Breast epithelium (tissue), 4 donors: ENCODE measurements at regions not wholly inside any gene's neighbourhood (a gene's known extent, or its start where the extent isn't known, plus 50 kb on each side); places are given as distances from the start of the nearest gene placed in this dataset.

Source experiments
- DNase-seq, 2 donors: peaks; one replicate each; pipeline ENCODE4 v3.0.0-alpha.2; 2019; ENCODE audit warnings: low spot score in 2 of 2
- H3K27ac ChIP-seq, 2 donors: fragments of 200-600 bp; sonication (generic) in 1 of 2; one replicate each; pipeline ENCODE4 v1.5.1; 2016 to 2019; ENCODE audit warnings: mild to moderate bottlenecking in 1 of 2
- H3K27me3 ChIP-seq, 2 donors: fragments of 200-600 bp; sonication (generic) in 1 of 2; one replicate each; pipeline versions ENCODE4 v1.5.1 to v1.6.0; 2017 to 2019; ENCODE audit warnings: control low read depth in 1 of 2, mild to moderate bottlenecking in 1 of 2
- H3K36me3 ChIP-seq: fragments of 200-600 bp; one replicate; pipeline ENCODE4 v1.5.1; 2019
- H3K4me1 ChIP-seq, 2 donors: fragments of 200-600 bp; sonication (generic); one replicate each; pipeline ENCODE4 v1.5.1; 2016 to 2019; ENCODE audit warnings: control low read depth in 1 of 2
- H3K4me3 ChIP-seq, 3 donors: fragments of 200-600 bp; sonication (generic); 1 replicate in 2 of 3; 2 replicates in 1 of 3; pipeline ENCODE4 v1.5.1; 2016 to 2019; ENCODE audit warnings: mild to moderate bottlenecking in 3 of 3, moderate library complexity in 2 of 3
- H3K9me3 ChIP-seq, 2 donors: fragments of 200-600 bp; sonication (generic) in 1 of 2; one replicate each; pipeline ENCODE4 v1.5.1; 2016 to 2019; ENCODE audit warnings: control low read depth in 1 of 2
- POLR2A ChIP-seq: fragments of 450-650 bp; IDR thresholded peaks from one replicate; pipeline ENCODE4 v1.6.1; 2016; ENCODE audit warnings: antibody characterized with exemption, mild to moderate bottlenecking, moderate library complexity
- POLR2AphosphoS5 ChIP-seq, 3 donors: sonication (generic); formaldehyde crosslinking; IDR thresholded peaks; one replicate each; pipeline ENCODE4 v1.6.1; 2017; ENCODE audit warnings: antibody characterized with exemption in 3 of 3
- intact Hi-C: fragments of 100-400 bp; cut with DNase I; formaldehyde crosslinking; loops from one replicate; pipeline ENCODE4 v1.15.1; 2023; ENCODE audit warnings: low total_unique reads
- TF ChIP-seq, protein P1 (sequence below), 3 donors: fragments of 450-650 bp; IDR thresholded peaks; one replicate each; pipeline ENCODE4 v1.5.1; 2016 to 2017; ENCODE audit warnings: antibody characterized with exemption in 3 of 3, mild to moderate bottlenecking in 3 of 3, moderate library complexity in 3 of 3

DNA sequence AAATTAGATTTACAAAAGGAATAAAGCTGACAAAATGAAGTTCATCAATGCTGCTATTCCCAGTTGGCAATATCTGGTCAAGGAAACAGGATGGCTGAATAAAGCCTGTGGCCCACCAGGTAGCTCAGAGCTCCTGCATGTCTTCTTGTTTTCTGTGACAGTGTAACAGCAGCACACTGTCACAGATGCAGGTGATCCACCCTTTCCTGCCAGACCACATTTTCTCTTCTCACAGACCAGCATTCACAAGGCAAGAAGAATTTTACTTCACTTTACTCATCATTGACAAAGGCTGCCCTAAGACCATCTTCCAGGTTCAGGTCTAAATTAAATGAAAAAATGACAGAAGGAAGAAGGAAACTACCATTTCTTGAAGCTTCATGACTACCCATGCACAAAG lies 166.2 kb upstream of the MEIS1 start:
- Histone ChIP-seq H3K27me3 (no peaks in the 10 kb centered on the region), H3K27ac (no peak overlapping the region), H3K9me3 (no peaks in the 10 kb centered on the region), H3K4me1 (no peaks in the 10 kb centered on the region), H3K4me3 (no peak overlapping the region), H3K36me3 (no peaks in the 10 kb centered on the region)
- intact Hi-C loops, result no loop called here
- no peak for DNase-seq
- TF ChIP-seq POLR2AphosphoS5 (IDR thresholded peaks at IDR 0.05) (no peak), POLR2A (no peak)
- TF ChIP-seq, protein P1, sequence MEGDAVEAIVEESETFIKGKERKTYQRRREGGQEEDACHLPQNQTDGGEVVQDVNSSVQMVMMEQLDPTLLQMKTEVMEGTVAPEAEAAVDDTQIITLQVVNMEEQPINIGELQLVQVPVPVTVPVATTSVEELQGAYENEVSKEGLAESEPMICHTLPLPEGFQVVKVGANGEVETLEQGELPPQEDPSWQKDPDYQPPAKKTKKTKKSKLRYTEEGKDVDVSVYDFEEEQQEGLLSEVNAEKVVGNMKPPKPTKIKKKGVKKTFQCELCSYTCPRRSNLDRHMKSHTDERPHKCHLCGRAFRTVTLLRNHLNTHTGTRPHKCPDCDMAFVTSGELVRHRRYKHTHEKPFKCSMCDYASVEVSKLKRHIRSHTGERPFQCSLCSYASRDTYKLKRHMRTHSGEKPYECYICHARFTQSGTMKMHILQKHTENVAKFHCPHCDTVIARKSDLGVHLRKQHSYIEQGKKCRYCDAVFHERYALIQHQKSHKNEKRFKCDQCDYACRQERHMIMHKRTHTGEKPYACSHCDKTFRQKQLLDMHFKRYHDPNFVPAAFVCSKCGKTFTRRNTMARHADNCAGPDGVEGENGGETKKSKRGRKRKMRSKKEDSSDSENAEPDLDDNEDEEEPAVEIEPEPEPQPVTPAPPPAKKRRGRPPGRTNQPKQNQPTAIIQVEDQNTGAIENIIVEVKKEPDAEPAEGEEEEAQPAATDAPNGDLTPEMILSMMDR (IDR thresholded peaks at IDR 0.05), result no peak

DNA sequence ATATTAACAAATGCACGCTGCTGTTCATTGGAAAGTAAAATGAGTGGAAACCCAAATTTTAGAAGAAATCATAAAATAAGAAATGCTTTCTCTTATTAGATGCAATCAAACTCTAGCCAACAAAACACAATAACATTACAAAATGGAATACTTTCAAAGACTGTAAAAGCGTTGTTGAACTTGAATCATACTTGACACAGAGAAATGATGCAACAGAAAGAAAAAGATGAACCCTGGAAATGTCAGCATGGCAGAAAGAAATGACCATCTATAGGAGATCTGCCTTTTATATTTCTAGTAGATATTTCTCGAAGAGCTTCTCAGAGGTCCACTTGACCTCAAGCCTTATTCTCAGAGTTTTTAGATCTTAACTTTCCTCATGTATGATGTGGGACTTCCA lies 170.6 kb upstream of the MEIS1 start:
- TF ChIP-seq, protein P1 (IDR thresholded peaks at IDR 0.05), result no peak
- no peak for TF ChIP-seq POLR2A
- TF ChIP-seq POLR2AphosphoS5 (IDR thresholded peaks at IDR 0.05), result no peak
- H3K36me3 ChIP-seq, result no peaks in the 10 kb centered on the region
- no peaks in the 10 kb centered on the region for H3K27me3 ChIP-seq
- no peak overlapping the region for H3K4me3 ChIP-seq
- peaks cover 0 to 3% of the 10 kb centered on the region in 2 donors for H3K9me3 ChIP-seq
- intact Hi-C loops, result no loop called here
- no peak overlapping the region for H3K27ac ChIP-seq
- DNase-seq, result no peak
- H3K4me1 ChIP-seq, result no peaks in the 10 kb centered on the region

- intact Hi-C loops, result no loop called here
- Histone ChIP-seq H3K4me3 (no peak overlapping the region), H3K27ac (no peak overlapping the region), H3K9me3 (peaks cover 0 to 4% of the 10 kb centered on the region in 2 donors), H3K4me1 (no peaks in the 10 kb centered on the region), H3K27me3 (no peaks in the 10 kb centered on the region), H3K36me3 (no peaks in the 10 kb centered on the region)
- DNase-seq, result no peak
- TF ChIP-seq POLR2AphosphoS5 (IDR thresholded peaks at IDR 0.05), result no peak
These were observed 179.1 kb upstream of the MEIS1 start for GRCh38 chr2:66255867-66256266.

GRCh38 chr2:66255136-66255535 lies 179.8 kb upstream of the MEIS1 start:
- intact Hi-C loops, result no loop called here
- peaks cover 0 to 4% of the 10 kb centered on the region in 2 donors for H3K9me3 ChIP-seq
- no peak for DNase-seq
- H3K4me1 ChIP-seq, result no peaks in the 10 kb centered on the region
- no peaks in the 10 kb centered on the region for H3K27me3 ChIP-seq
- H3K4me3 ChIP-seq, result no peak overlapping the region
- H3K27ac ChIP-seq, result no peak overlapping the region
- no peak for TF ChIP-seq POLR2A
- TF ChIP-seq, protein P1 (IDR thresholded peaks at IDR 0.05), result no peak
- no peak for TF ChIP-seq POLR2AphosphoS5 (IDR thresholded peaks at IDR 0.05)
- no peaks in the 10 kb centered on the region for H3K36me3 ChIP-seq

- no peaks in the 10 kb centered on the region for H3K27me3 ChIP-seq
- no peaks in the 10 kb centered on the region for H3K4me1 ChIP-seq
- DNase-seq, result no peak
- TF ChIP-seq, protein P1 (IDR thresholded peaks at IDR 0.05), result no peak
- TF ChIP-seq POLR2A (no peak), POLR2AphosphoS5 (IDR thresholded peaks at IDR 0.05) (no peak)
- H3K9me3 ChIP-seq, result no peaks in the 10 kb centered on the region
- no peak overlapping the region for H3K4me3 ChIP-seq
- intact Hi-C loops, result no loop called here
- H3K27ac ChIP-seq, result no peak overlapping the region
- no peaks in the 10 kb centered on the region for H3K36me3 ChIP-seq
These were observed 181.9 kb upstream of the MEIS1 start for GRCh38 chr2:66253066-66253465.

DNA sequence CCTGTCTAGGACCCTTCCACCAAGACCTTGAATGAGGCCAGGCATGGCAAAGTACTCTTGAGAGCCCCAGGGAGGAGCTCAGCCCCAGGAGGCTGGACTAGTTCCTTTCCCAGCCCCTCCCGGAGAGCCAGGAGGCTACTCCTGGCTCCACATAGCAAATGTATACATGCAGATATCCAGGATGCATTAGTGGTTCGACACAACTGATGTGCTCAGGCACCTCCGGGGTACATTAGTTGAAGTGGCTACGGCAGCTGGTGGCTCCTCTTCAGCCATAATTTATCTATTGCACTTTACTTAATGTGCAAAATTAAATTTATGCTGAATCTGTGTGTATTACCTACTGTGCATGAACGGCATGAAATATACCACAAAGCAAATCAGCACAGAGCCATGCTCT lies 182.8 kb upstream of the MEIS1 start:
- H3K36me3 ChIP-seq, result no peaks in the 10 kb centered on the region
- DNase-seq, result no peak
- TF ChIP-seq POLR2A (no peak), POLR2AphosphoS5 (IDR thresholded peaks at IDR 0.05) (no peak)
- TF ChIP-seq, protein P1 (IDR thresholded peaks at IDR 0.05), result no peak
- H3K9me3 ChIP-seq, result no peaks in the 10 kb centered on the region
- H3K4me3 ChIP-seq, result no peak overlapping the region
- H3K27me3 ChIP-seq, result no peaks in the 10 kb centered on the region
- H3K4me1 ChIP-seq, result no peaks in the 10 kb centered on the region
- no peak overlapping the region for H3K27ac ChIP-seq
- intact Hi-C loops, result no loop called here
